ENCODE measurements at regions not wholly inside any gene's neighbourhood (a gene's known extent, or its start where the extent isn't known, plus 50 kb on each side); places are given as distances from the start of the nearest gene placed in this dataset.

DNA sequence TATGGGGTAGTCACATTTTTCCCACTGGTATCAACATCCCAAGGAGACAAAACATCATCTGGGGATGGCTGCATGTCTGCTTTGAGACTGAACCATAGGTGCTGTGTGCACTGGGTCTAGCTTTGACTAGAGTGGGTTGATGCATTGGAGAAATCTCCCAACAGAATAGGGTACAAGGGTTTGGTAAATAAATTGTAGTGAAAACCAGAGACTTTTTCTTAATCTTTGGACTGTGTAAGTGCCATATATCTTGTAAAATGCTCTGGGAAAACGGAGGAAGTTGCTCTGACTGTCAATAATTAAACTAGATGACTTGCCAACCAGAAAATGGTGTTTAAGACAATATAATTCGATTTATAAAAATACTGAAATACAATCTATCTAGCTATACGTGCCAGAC is 1064.0 kb upstream of the SLIT2 start:
- TF ChIP-seq, protein P1, sequence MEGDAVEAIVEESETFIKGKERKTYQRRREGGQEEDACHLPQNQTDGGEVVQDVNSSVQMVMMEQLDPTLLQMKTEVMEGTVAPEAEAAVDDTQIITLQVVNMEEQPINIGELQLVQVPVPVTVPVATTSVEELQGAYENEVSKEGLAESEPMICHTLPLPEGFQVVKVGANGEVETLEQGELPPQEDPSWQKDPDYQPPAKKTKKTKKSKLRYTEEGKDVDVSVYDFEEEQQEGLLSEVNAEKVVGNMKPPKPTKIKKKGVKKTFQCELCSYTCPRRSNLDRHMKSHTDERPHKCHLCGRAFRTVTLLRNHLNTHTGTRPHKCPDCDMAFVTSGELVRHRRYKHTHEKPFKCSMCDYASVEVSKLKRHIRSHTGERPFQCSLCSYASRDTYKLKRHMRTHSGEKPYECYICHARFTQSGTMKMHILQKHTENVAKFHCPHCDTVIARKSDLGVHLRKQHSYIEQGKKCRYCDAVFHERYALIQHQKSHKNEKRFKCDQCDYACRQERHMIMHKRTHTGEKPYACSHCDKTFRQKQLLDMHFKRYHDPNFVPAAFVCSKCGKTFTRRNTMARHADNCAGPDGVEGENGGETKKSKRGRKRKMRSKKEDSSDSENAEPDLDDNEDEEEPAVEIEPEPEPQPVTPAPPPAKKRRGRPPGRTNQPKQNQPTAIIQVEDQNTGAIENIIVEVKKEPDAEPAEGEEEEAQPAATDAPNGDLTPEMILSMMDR (conservative IDR thresholded peaks at IDR 0.05; ENCODE audit: low read length) = no peak
- no peak for TF ChIP-seq EZH2phosphoT487 (IDR thresholded peaks at IDR 0.05; ENCODE audit: borderline replicate concordance)

Data from Loucy (cell line).